ENCODE measurements at regions not wholly inside any gene's neighbourhood (a gene's known extent, or its start where the extent isn't known, plus 50 kb on each side); places are given as distances from the start of the nearest gene placed in this dataset.

DNA sequence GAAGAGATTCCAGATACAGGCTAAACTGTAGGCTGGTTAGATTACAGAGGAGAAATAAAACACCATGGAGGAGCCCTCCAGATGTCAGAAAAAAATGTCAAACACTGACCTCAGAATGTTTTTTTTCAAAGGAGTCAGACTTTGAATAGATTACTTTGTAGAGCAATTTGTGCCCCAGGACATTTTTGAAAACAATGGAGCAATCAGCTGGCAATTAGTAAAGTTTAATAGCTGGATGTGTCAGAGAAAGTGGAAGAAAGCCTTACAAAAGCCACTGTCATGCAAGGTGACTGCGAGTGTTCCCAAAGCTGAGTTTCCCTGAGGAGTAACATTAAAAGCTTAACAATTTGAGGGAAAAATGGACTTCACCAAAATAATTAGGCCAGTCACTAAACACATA is 417.8 kb upstream of the CTNND2 start:
- H3K27me3 ChIP-seq (replicated peaks in 1 of 7): no peaks in the 10 kb centered on the region
- no peak for TF ChIP-seq POLR2AphosphoS5 (IDR thresholded peaks at IDR 0.05)
- TF ChIP-seq POLR2A (IDR thresholded peaks at IDR 0.05): no peak
- TF ChIP-seq, protein P1, sequence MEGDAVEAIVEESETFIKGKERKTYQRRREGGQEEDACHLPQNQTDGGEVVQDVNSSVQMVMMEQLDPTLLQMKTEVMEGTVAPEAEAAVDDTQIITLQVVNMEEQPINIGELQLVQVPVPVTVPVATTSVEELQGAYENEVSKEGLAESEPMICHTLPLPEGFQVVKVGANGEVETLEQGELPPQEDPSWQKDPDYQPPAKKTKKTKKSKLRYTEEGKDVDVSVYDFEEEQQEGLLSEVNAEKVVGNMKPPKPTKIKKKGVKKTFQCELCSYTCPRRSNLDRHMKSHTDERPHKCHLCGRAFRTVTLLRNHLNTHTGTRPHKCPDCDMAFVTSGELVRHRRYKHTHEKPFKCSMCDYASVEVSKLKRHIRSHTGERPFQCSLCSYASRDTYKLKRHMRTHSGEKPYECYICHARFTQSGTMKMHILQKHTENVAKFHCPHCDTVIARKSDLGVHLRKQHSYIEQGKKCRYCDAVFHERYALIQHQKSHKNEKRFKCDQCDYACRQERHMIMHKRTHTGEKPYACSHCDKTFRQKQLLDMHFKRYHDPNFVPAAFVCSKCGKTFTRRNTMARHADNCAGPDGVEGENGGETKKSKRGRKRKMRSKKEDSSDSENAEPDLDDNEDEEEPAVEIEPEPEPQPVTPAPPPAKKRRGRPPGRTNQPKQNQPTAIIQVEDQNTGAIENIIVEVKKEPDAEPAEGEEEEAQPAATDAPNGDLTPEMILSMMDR (IDR thresholded peaks at IDR 0.05 in 8 of 11, conservative IDR thresholded peaks at IDR 0.05 in 3 of 11): no peak
- no peaks in the 10 kb centered on the region for H3K36me3 ChIP-seq
- H3K4me1 ChIP-seq: no peaks in the 10 kb centered on the region
- DNase-seq: no peak
- peaks cover 0 to 26% (median 7%) of the 10 kb centered on the region in 8 donors for H3K9me3 ChIP-seq
- intact Hi-C loops (cut with DNase I; ENCODE audit: low total_unique reads): no loop called here
- no peak overlapping the region for H3K4me3 ChIP-seq
- WGBS, 5 donors: 68 to 76% (median 70%) methylated on average over 1 of the region's 1 CpG
- H3K27ac ChIP-seq: no peak overlapping the region

DNA sequence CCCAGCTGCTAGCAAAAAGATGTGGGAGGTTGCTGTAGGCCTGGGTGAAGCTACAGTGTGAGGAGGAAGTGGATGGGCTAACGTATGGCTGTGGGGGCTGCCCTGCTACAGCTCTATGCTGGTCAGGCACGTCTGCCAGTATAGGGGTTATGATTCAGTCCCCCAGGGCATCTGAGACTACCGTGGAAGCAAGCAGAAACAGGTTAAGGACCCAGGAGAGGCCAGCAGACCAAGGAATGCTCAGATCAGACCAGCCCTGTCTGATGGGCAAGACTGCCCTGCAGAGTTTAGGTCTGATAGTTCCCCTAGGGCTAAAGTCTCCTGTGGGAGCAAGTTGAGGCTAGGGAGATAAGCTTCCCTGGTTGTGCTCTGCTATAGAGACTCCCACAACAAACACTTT is 416.1 kb upstream of the CTNND2 start:
- Histone ChIP-seq H3K4me1 (no peaks in the 10 kb centered on the region), H3K27ac (no peak overlapping the region), H3K4me3 (no peak overlapping the region), H3K9me3 (peaks cover 0 to 20% (median 2%) of the 10 kb centered on the region in 8 donors), H3K36me3 (no peaks in the 10 kb centered on the region), H3K27me3 (replicated peaks in 1 of 7) (no peaks in the 10 kb centered on the region)
- whole genome bisulfite sequencing, 5 donors: 51 to 75% (median 73%) methylated on average over 3 of the region's 3 CpGs
- DNase-seq: peak; percentile 34
- intact Hi-C loops (cut with DNase I; ENCODE audit: low total_unique reads): no loop called here
- TF ChIP-seq, protein P1 (IDR thresholded peaks at IDR 0.05 in 8 of 11, conservative IDR thresholded peaks at IDR 0.05 in 3 of 11): no peak
- TF ChIP-seq POLR2A (IDR thresholded peaks at IDR 0.05): no peak
- no peak for TF ChIP-seq POLR2AphosphoS5 (IDR thresholded peaks at IDR 0.05)

DNA sequence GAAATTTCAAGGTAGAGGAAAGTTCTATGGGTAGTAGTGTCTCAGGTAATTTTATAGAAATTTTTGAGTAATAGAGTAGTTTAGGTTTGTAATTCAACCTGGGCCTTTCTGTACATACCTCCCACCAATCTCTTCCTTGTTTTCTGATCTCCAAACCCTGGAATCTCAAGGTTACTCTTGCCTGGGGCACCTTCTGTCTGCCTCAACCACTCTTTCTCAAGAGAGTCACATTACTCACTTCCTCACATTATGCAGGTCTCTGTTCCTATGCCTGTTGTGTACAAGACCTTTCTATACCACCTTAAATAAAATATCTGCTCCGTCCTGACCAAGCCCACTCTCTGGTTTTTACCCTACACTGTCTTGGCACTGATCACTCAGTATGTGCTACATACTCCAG is 412.6 kb upstream of the CTNND2 start:
- TF ChIP-seq, protein P1 (IDR thresholded peaks at IDR 0.05 in 8 of 11, conservative IDR thresholded peaks at IDR 0.05 in 3 of 11): no peak
- no peak for TF ChIP-seq POLR2AphosphoS5 (IDR thresholded peaks at IDR 0.05)
- TF ChIP-seq POLR2A (IDR thresholded peaks at IDR 0.05): no peak
- H3K27me3 ChIP-seq (replicated peaks in 1 of 7): no peaks in the 10 kb centered on the region
- no peaks in the 10 kb centered on the region for H3K4me1 ChIP-seq
- H3K4me3 ChIP-seq: no peak overlapping the region
- H3K36me3 ChIP-seq: no peaks in the 10 kb centered on the region
- peaks cover 0 to 17% (median 0%) of the 10 kb centered on the region in 8 donors for H3K9me3 ChIP-seq
- WGBS, 5 donors: 33 to 63% (median 51%) methylated on average over 1 of the region's 1 CpG
- H3K27ac ChIP-seq: no peak overlapping the region
- no peak for DNase-seq
- intact Hi-C loops (cut with DNase I; ENCODE audit: low total_unique reads): no loop called here

GRCh38 chr5:12315461-12315860 is 411.2 kb upstream of the CTNND2 start:
- Histone ChIP-seq H3K4me3 (no peak overlapping the region), H3K4me1 (no peaks in the 10 kb centered on the region), H3K36me3 (no peaks in the 10 kb centered on the region), H3K9me3 (peaks cover 0 to 8% (median 0%) of the 10 kb centered on the region in 8 donors), H3K27me3 (replicated peaks in 1 of 7) (no peaks in the 10 kb centered on the region), H3K27ac (no peak overlapping the region)
- TF ChIP-seq, protein P1 (IDR thresholded peaks at IDR 0.05 in 8 of 11, conservative IDR thresholded peaks at IDR 0.05 in 3 of 11): no peak
- TF ChIP-seq POLR2AphosphoS5 (IDR thresholded peaks at IDR 0.05) (no peak), POLR2A (IDR thresholded peaks at IDR 0.05) (no peak)
- no peak for DNase-seq
- 72 to 93% (median 78%) methylated on average over 1 of the region's 1 CpG for WGBS, 5 donors
- intact Hi-C loops (cut with DNase I; ENCODE audit: low total_unique reads): no loop called here
